Activated CD8-positive, alpha-beta memory T cell treated with anti-CD3 and anti-CD28 coated beads, Interleukin-2, amount 10 ng/mL, durations not matched to agents 7 days and 5 days (primary cell): ENCODE measurements at regions not wholly inside any gene's neighbourhood (a gene's known extent, or its start where the extent isn't known, plus 50 kb on each side); places are given as distances from the start of the nearest gene placed in this dataset.
A peak's percentile ranks its signal among the peaks of the same experiment; 100 is the strongest.
"Not testable (repeated sequence)": the region's sequence is repeated elsewhere in the genome, so short reads cannot be mapped to it uniquely, and the experiment has no call there.

Source experiments
- ATAC-seq: fragments of 150-1000 bp; cut with Tn5 transposase; one replicate; pipeline ENCODE4 v1.10.0; 2021; ENCODE audit warnings: moderate library complexity
- CTCF ChIA-PET: fragments of 350-600 bp; sonication (Branson Sonifier 250); formaldehyde crosslinking; loops from one replicate; lab custom pipeline; 2021; ENCODE audit warnings: antibody characterized with exemption; lab: Charles Lee
- DNase-seq: peaks from one replicate; pipeline ENCODE4 v3.0.0-alpha.2; 2020
- H3K27ac Mint-ChIP-seq: one replicate; pipeline ENCODE4 v1.8.0; 2021; ENCODE audit warnings: mild to moderate bottlenecking, mixed read lengths
- H3K27me3 Mint-ChIP-seq: one replicate; pipeline ENCODE4 v1.8.0; 2021; ENCODE audit warnings: mixed read lengths
- H3K36me3 Mint-ChIP-seq: one replicate; pipeline ENCODE4 v1.8.0; 2021; ENCODE audit warnings: mild to moderate bottlenecking, mixed read lengths
- H3K4me1 Mint-ChIP-seq: one replicate; pipeline ENCODE4 v1.8.0; 2021; ENCODE audit warnings: mixed read lengths
- H3K4me3 Mint-ChIP-seq: one replicate; pipeline ENCODE4 v1.8.0; 2021; ENCODE audit warnings: mild to moderate bottlenecking, moderate library complexity, mixed read lengths
- H3K9me3 Mint-ChIP-seq: one replicate; pipeline ENCODE4 v1.8.0; 2022; ENCODE audit warnings: low read depth, mixed read lengths

GRCh38 chr2:61620244-61621159, 82.3 kb upstream of the XPO1 start:
- H3K4me1 Mint-ChIP-seq: peaks cover 3% of the 10 kb centered on the region
- CTCF ChIA-PET: no interaction called here

DNA sequence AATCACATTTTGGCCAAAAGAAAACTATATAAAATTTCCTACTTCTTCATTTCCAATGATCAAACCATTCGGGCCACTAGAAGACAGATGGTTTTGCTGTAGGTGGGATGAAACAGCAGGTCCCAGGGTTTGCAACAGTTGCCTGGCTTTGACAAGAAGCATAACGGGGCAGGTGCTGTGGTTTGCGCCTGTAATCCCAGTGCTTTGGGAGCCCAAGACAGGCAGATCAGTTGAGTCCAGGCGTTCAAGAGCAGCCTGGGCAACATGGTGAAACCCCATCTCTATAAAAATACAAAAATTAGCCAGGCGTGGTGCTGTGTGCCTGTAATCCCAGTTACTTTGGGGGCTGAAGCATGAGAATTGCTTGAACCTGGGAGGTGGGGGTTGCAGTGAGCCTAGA, 81.4 kb upstream of the XPO1 start:
- ATAC-seq: no peak
- CTCF ChIA-PET: no interaction called here
- peaks cover 3% of the 10 kb centered on the region for H3K4me1 Mint-ChIP-seq

More at GRCh38 chr2:61620244-61621159, 82.3 kb upstream of the XPO1 start:
- H3K27me3 Mint-ChIP-seq: no peaks in the 10 kb centered on the region
- H3K4me3 Mint-ChIP-seq: no peak overlapping the region
- DNase-seq: no peak
- no peak overlapping the region for H3K27ac Mint-ChIP-seq
- H3K9me3 Mint-ChIP-seq: no peaks in the 10 kb centered on the region
- no peaks in the 10 kb centered on the region for H3K36me3 Mint-ChIP-seq
- ATAC-seq: peak; percentile 39

DNA sequence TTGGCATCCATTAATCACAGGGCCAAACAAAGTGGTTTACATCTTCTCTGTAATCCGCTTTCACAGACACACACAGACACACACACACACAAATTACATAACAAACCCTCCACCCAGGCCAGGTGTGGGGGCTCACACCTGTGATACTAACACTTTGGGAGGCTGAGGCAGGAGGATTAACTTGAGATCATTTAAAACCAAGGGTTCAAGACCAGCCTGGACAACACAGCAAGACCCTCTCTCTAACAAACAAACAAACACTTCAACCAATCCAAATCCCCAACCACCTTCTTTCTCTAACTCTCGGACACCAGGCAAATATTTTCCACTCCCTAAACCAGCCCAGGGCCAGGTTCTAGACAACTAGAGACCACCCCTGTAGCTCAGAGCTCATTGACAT, 79.5 kb upstream of the XPO1 start:
- H3K36me3 Mint-ChIP-seq: no peaks in the 10 kb centered on the region
- DNase-seq: no peak
- peaks cover 3% of the 10 kb centered on the region for H3K4me1 Mint-ChIP-seq
- no peak overlapping the region for H3K27ac Mint-ChIP-seq
- no peak overlapping the region for H3K4me3 Mint-ChIP-seq
- H3K9me3 Mint-ChIP-seq: no peaks in the 10 kb centered on the region
- CTCF ChIA-PET: no interaction called here
- no peak for ATAC-seq
- no peaks in the 10 kb centered on the region for H3K27me3 Mint-ChIP-seq

More for the DNA sequence above, 81.4 kb upstream of the XPO1 start:
- no peak overlapping the region for H3K4me3 Mint-ChIP-seq
- DNase-seq: no peak
- no peak overlapping the region for H3K27ac Mint-ChIP-seq
- H3K36me3 Mint-ChIP-seq: no peaks in the 10 kb centered on the region
- no peaks in the 10 kb centered on the region for H3K27me3 Mint-ChIP-seq
- no peaks in the 10 kb centered on the region for H3K9me3 Mint-ChIP-seq

DNA sequence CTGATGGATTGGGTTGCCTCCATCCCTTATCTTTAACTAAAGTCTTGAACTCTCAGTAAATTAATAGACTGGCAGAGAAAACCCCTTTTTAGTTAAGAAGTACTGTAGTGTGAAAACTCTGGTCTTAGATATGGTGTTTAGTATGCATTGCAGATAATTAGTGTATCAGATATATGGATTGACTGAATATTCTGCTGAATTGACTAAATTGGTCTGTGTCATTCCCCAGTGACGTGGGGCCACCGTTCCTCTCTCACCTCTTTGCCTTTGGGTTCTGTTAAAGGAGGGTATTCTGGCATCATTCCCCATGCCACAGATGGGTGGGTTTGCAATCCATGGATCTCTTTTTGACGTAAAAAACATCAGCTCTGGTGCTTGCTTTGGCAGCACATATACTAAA, 67.1 kb upstream of the XPO1 start:
- Mint-ChIP-seq H3K27me3 (peaks cover 2% of the 10 kb centered on the region), H3K9me3 (no peaks in the 10 kb centered on the region), H3K4me1 (no peaks in the 10 kb centered on the region), H3K27ac (no peak overlapping the region), H3K4me3 (no peak overlapping the region), H3K36me3 (no peaks in the 10 kb centered on the region)
- ATAC-seq: no peak
- no peak for DNase-seq
- CTCF ChIA-PET: no interaction called here

DNA sequence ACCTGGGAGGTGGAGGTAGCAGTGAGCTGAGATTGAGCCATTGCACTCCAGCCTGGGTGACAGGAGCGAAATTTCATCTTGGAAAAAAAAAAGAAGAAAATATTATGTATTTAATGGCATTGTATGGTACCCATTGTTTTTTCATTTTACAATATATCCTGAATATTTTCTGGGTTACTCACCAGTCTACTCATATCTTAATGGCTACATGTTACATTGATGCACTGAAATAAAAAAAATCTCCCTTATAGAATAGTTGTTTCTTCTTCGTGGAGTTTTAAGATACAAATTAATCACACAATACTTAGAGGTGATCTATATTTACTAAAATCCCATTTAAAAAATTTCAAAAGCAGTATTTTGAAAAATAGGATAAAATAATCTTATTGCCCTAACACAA, 66.3 kb upstream of the XPO1 start:
- Mint-ChIP-seq H3K4me3 (no peak overlapping the region), H3K27me3 (peaks cover 2% of the 10 kb centered on the region), H3K4me1 (no peaks in the 10 kb centered on the region), H3K9me3 (no peaks in the 10 kb centered on the region), H3K27ac (no peak overlapping the region), H3K36me3 (no peaks in the 10 kb centered on the region)
- DNase-seq (no peak), ATAC-seq (no peak)
- CTCF ChIA-PET: no interaction called here

GRCh38 chr2:61598515-61599156, 60.5 kb upstream of the XPO1 start:
- H3K27me3 Mint-ChIP-seq, H3K27ac Mint-ChIP-seq, H3K36me3 Mint-ChIP-seq, CTCF ChIA-PET, H3K4me1 Mint-ChIP-seq, DNase-seq, H3K9me3 Mint-ChIP-seq, H3K4me3 Mint-ChIP-seq, ATAC-seq: not testable (repeated sequence)

DNA sequence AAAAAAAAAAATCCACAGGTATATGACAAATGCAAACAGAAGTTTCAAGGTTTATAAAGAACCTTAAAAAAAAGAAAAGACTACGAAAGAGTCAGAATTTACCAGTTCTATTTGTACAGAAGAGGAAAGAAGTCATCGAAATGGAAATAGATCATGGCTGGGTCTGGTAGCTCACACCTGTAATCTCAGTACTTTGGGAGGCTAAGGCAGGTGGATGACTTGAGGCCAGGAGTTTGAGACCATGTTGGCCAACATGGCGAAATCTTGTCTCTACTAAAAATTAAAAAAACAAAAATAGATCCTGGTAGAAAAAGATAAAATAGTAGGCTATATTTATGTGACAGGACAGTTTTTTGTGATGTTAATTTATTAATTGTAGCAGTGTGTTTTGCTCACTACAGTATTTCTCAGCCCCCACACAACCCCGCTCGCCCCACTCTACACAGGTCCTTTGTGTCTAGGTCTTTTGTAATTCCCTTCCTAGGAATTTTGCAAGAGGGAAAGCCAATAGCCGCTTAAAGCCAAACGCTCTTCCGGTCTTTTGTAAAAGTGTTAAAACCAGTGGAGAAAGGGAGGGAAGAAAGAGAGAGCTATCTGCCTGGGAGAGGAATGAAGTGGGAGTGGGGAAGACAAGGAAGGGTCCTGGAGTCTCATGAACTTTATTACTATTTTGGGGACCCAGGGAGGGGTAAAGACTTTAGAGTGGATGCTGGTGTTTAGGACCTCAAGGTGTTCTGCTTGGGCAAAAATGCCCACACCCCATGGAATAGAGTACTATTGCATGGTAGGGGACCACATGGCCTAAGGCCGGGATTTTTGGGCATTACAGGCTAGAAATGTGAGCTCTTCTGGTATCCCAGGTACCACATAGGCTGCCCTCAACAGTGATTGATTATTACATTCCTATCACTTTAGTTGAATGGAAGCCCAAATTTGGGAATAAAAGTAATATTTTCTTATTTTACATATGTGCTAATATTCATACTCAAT, 59.4 kb upstream of the XPO1 start:
- Mint-ChIP-seq H3K36me3 (no peaks in the 10 kb centered on the region), H3K9me3 (no peaks in the 10 kb centered on the region), H3K27me3 (peaks cover 10% of the 10 kb centered on the region), H3K4me1 (peaks cover 3% of the 10 kb centered on the region), H3K27ac (no peak overlapping the region), H3K4me3 (no peak overlapping the region)
- ATAC-seq (no peak), DNase-seq (no peak)
- CTCF ChIA-PET: no interaction called here

GRCh38 chr2:61594201-61594600, 56.0 kb upstream of the XPO1 start:
- H3K9me3 Mint-ChIP-seq, H3K4me3 Mint-ChIP-seq, CTCF ChIA-PET, ATAC-seq, H3K27ac Mint-ChIP-seq, H3K36me3 Mint-ChIP-seq, DNase-seq, H3K4me1 Mint-ChIP-seq: not testable (repeated sequence)
- peaks cover 19% of the 10 kb centered on the region for H3K27me3 Mint-ChIP-seq

- H3K4me1 Mint-ChIP-seq, H3K27ac Mint-ChIP-seq, DNase-seq, CTCF ChIA-PET, ATAC-seq, H3K4me3 Mint-ChIP-seq, H3K9me3 Mint-ChIP-seq, H3K36me3 Mint-ChIP-seq: not testable (repeated sequence)
- H3K27me3 Mint-ChIP-seq: peaks cover 19% of the 10 kb centered on the region
Measured at GRCh38 chr2:61593648-61594047, 55.5 kb upstream of the XPO1 start.

DNA sequence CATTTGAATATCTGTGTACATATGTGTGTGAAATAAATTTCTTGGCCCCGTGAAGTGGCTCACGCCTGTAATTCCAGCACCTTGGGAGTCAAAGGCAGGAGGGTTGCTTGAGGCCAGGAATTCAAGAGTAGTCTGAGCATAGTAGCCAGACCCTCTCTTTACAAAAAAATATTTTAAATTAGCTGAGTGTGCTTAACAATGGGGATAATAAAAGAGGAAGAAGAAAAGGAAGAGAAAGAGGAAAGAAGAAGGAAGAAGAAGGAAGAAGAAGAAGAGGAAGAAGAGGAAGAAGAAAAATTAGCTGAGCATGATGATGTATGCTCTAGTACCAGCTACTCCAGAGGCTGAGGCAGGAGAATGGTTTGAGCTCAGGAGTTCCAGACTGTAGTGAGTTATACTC, 52.1 kb upstream of the XPO1 start:
- ATAC-seq (no peak), DNase-seq (no peak)
- Mint-ChIP-seq H3K36me3 (no peaks in the 10 kb centered on the region), H3K9me3 (no peaks in the 10 kb centered on the region), H3K27ac (no peak overlapping the region), H3K27me3 (peaks cover 19% of the 10 kb centered on the region), H3K4me3 (no peak overlapping the region), H3K4me1 (no peaks in the 10 kb centered on the region)
- CTCF ChIA-PET: no interaction called here

DNA sequence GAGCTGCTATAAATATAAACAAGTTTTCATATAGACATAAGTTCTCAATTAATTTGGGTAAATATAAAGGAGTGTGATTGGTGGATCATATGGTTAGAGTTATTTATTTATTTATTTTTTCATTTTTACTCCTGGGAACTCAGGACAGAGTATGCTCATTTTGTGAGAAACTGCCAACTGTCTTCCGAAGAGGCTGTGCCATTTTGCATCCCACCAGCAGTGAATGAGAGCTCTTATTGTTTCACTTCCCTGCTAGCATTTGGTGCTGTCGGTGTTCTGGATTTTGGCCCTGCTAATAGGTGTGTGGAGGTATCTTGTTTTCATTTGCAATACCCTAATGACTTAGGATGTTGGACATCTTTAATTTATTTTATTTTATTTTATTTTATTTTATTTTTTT, 50.4 kb upstream of the XPO1 start:
- no peaks in the 10 kb centered on the region for H3K9me3 Mint-ChIP-seq
- no peaks in the 10 kb centered on the region for H3K4me1 Mint-ChIP-seq
- no peak overlapping the region for H3K27ac Mint-ChIP-seq
- no peak overlapping the region for H3K4me3 Mint-ChIP-seq
- peaks cover 16% of the 10 kb centered on the region for H3K27me3 Mint-ChIP-seq
- ATAC-seq: no peak
- H3K36me3 Mint-ChIP-seq: no peaks in the 10 kb centered on the region
- CTCF ChIA-PET: no interaction called here
- no peak for DNase-seq
